T-helper 2 cell treated with Interferon-gamma antibody and Interleukin-4, amounts not matched to agents 5 μg/mL and 100 μg/mL, for 36 hours (primary cell): ENCODE measurements at regions not wholly inside any gene's neighbourhood (a gene's known extent, or its start where the extent isn't known, plus 50 kb on each side); places are given as distances from the start of the nearest gene placed in this dataset.

Experiments used
- DNase-seq: peaks from one replicate; pipeline ENCODE4 v3.0.0; 2021; ENCODE audit warnings: low spot score
- H3K27ac Mint-ChIP-seq: one replicate; pipeline ENCODE4 v1.8.0; 2021; ENCODE audit warnings: mild to moderate bottlenecking, mixed read lengths
- H3K27me3 Mint-ChIP-seq: one replicate; pipeline ENCODE4 v1.8.0; 2021; ENCODE audit warnings: low read depth, mixed read lengths
- H3K36me3 Mint-ChIP-seq: one replicate; pipeline ENCODE4 v1.8.0; 2021; ENCODE audit warnings: low read depth, mixed read lengths
- H3K4me1 Mint-ChIP-seq: one replicate; pipeline ENCODE4 v1.8.0; 2021; ENCODE audit warnings: low read depth, mixed read lengths
- H3K4me3 Mint-ChIP-seq: one replicate; pipeline ENCODE4 v1.8.0; 2022; ENCODE audit warnings: mild to moderate bottlenecking, moderate library complexity, mixed read lengths
- H3K9me3 Mint-ChIP-seq: one replicate; pipeline ENCODE4 v1.8.0; 2021; ENCODE audit warnings: mixed read lengths

DNA sequence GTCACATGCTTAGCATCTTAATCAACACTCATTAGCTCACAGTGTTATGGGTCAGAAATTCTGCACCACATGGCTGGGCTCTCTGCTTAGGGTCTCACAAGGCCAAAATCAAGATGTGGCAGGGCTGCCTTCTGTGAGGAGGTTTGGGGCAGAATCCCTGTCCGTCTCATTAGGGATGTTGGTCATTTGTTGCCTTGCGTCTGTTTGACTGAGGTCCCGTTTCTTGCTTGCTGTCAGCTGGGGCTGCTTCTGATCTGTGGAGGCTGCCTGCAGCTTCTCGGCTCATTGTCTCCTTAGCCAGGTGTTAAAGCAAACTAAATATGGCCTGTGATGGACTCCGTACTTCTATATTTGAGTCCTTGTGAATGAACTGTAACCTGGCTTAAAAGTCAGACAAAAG is 146.5 kb downstream of the NDUFA10 start:
- no peak for DNase-seq
- peaks cover 11% of the 10 kb centered on the region for H3K27me3 Mint-ChIP-seq
- peaks cover 2% of the 10 kb centered on the region for H3K4me1 Mint-ChIP-seq
- no peak overlapping the region for H3K4me3 Mint-ChIP-seq
- no peaks in the 10 kb centered on the region for H3K36me3 Mint-ChIP-seq
- no peaks in the 10 kb centered on the region for H3K9me3 Mint-ChIP-seq
- no peak overlapping the region for H3K27ac Mint-ChIP-seq

GRCh38 chr2:239876948-239877289 is 148.2 kb downstream of the NDUFA10 start:
- H3K27me3 Mint-ChIP-seq: peaks cover 9% of the 10 kb centered on the region

GRCh38 chr2:239876271-239876947 is 148.7 kb downstream of the NDUFA10 start:
- H3K9me3 Mint-ChIP-seq: no peaks in the 10 kb centered on the region
- H3K4me3 Mint-ChIP-seq: no peak overlapping the region
- H3K36me3 Mint-ChIP-seq: no peaks in the 10 kb centered on the region
- H3K27ac Mint-ChIP-seq: no peak overlapping the region
- no peak for DNase-seq
- H3K4me1 Mint-ChIP-seq: no peaks in the 10 kb centered on the region
- H3K27me3 Mint-ChIP-seq: peaks cover 9% of the 10 kb centered on the region

More at GRCh38 chr2:239876948-239877289, 148.2 kb downstream of the NDUFA10 start:
- Mint-ChIP-seq H3K4me1 (no peaks in the 10 kb centered on the region), H3K4me3 (no peak overlapping the region), H3K27ac (no peak overlapping the region), H3K36me3 (no peaks in the 10 kb centered on the region), H3K9me3 (no peaks in the 10 kb centered on the region)
- no peak for DNase-seq

DNA sequence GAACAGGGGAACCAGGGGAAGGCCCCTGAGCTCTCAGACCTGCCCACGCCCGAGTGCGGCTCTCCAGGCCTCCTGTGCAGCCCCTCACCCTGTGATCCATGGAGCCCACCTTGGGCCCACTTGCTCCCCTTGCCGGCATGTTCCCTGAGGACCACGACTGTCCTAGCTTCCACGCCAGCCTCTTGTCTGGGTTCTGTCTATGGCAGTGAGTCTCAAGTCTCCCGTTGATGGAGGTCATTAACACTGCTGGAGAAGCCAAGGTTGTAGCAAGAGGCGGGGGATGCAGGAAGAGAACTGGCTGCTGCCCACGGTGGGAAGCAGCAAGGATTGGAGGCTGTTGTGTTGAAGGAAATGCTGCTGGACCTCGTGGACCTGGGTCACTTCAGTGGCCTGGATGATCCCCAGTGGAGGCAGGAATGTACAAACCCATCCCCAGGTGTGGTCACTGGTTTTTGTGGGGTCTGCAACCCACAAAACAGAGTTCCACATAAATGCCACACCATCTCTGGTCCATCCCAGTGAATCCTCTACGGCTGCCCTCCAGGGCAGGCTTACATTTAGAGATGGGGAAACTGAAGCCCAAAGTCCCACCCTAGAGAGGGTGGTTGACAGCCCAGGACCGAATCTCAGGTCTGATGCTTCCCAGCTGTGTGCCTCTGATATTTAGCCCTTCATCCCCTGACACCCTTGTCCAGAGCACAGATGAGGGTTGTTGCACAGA is 150.3 kb downstream of the NDUFA10 start:
- Mint-ChIP-seq H3K27me3 (peaks cover 4% of the 10 kb centered on the region), H3K9me3 (no peaks in the 10 kb centered on the region), H3K4me1 (no peaks in the 10 kb centered on the region), H3K36me3 (no peaks in the 10 kb centered on the region), H3K27ac (no peak overlapping the region), H3K4me3 (no peak overlapping the region)
- DNase-seq: no peak

DNA sequence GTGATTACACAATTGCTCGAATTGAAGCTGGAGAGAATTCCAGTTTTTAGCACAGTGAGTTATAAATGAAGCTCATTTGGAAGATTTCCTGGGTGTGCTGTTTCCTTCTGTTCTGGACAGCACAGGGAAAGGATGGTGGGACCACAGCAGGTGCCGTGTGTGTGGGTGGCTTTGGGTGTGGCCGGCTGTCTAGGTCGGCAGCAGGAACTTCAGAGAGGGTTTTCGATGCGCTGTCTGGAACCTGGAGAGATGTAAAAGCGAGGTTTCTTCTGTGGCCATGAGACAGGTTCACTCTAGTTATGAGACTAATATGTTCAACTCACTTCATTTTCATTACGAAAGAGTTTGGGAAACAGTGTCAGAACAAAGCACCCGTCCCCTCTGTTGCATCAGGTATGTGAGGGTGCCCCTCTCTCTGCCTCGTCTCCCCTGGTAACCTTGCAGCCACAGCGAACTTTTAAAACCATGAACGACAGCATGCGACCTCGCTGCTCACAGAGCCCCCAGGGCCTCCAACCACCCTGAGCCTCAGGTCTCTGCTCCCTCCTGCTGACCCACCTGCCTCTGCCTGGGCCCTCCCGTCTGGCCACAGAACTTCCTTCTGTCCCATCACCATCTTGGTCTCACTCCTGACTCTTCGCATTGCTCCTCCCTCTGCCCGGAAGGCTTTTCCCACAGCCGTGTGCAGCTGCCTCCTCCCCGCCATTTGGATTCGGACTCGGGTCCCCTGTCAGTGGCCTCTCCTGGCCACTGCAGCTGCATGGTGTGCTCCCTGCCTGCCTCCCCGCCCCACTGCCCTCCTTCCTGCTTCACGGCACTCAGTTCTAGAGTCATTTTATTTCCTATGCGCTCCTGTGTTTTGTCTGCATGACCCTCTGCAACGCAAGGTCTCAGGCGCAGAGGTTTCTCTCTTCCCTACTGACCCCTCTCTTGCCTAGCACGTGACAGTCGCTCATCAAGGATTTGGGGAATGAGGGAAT is 151.2 kb downstream of the NDUFA10 start:
- H3K9me3 Mint-ChIP-seq: no peaks in the 10 kb centered on the region
- no peaks in the 10 kb centered on the region for H3K36me3 Mint-ChIP-seq
- no peak for DNase-seq
- no peaks in the 10 kb centered on the region for H3K27me3 Mint-ChIP-seq
- H3K4me1 Mint-ChIP-seq: no peaks in the 10 kb centered on the region
- H3K4me3 Mint-ChIP-seq: no peak overlapping the region
- no peak overlapping the region for H3K27ac Mint-ChIP-seq

GRCh38 chr2:239871481-239872435 is 153.4 kb downstream of the NDUFA10 start:
- H3K27ac Mint-ChIP-seq: no peak overlapping the region
- no peak for DNase-seq
- H3K4me3 Mint-ChIP-seq: no peak overlapping the region
- H3K4me1 Mint-ChIP-seq: no peaks in the 10 kb centered on the region
- H3K36me3 Mint-ChIP-seq: no peaks in the 10 kb centered on the region
- H3K27me3 Mint-ChIP-seq: no peaks in the 10 kb centered on the region
- H3K9me3 Mint-ChIP-seq: no peaks in the 10 kb centered on the region

DNA sequence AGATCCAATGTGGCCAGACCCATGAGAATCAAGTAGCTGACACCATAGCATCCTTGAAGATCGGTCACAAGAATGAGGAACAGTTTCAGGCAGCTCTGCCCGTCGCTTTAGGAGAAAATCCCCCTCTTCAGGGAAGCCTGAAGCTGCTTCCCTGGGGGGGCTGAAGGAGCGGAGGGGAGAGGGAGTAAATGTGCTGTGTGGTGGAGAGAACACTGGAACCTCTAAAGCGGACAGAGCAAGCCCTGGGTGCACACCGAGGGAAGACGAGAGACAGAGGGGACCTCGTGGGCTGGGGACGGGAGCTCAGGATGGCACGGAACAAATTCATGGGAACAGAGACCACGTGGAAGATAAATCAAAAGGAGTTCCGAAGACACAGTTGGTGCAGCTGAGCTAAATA is 154.3 kb downstream of the NDUFA10 start:
- no peak overlapping the region for H3K4me3 Mint-ChIP-seq
- H3K27me3 Mint-ChIP-seq: no peaks in the 10 kb centered on the region
- no peaks in the 10 kb centered on the region for H3K9me3 Mint-ChIP-seq
- no peaks in the 10 kb centered on the region for H3K36me3 Mint-ChIP-seq
- no peaks in the 10 kb centered on the region for H3K4me1 Mint-ChIP-seq
- H3K27ac Mint-ChIP-seq: no peak overlapping the region
- DNase-seq: no peak

GRCh38 chr2:239870276-239870675 is 154.9 kb downstream of the NDUFA10 start:
- no peak for DNase-seq
- H3K36me3 Mint-ChIP-seq: no peaks in the 10 kb centered on the region
- no peaks in the 10 kb centered on the region for H3K4me1 Mint-ChIP-seq
- no peaks in the 10 kb centered on the region for H3K27me3 Mint-ChIP-seq
- no peak overlapping the region for H3K4me3 Mint-ChIP-seq
- no peak overlapping the region for H3K27ac Mint-ChIP-seq
- no peaks in the 10 kb centered on the region for H3K9me3 Mint-ChIP-seq

- Mint-ChIP-seq H3K4me1 (no peaks in the 10 kb centered on the region), H3K27me3 (no peaks in the 10 kb centered on the region), H3K36me3 (no peaks in the 10 kb centered on the region), H3K4me3 (no peak overlapping the region), H3K27ac (no peak overlapping the region), H3K9me3 (no peaks in the 10 kb centered on the region)
- DNase-seq: no peak
These were observed 155.6 kb downstream of the NDUFA10 start for GRCh38 chr2:239869272-239870155.

GRCh38 chr2:239868556-239869181 is 156.5 kb downstream of the NDUFA10 start:
- DNase-seq: no peak
- Mint-ChIP-seq H3K27ac (no peak overlapping the region), H3K9me3 (no peaks in the 10 kb centered on the region), H3K4me1 (no peaks in the 10 kb centered on the region), H3K27me3 (no peaks in the 10 kb centered on the region), H3K36me3 (no peaks in the 10 kb centered on the region), H3K4me3 (no peak overlapping the region)

DNA sequence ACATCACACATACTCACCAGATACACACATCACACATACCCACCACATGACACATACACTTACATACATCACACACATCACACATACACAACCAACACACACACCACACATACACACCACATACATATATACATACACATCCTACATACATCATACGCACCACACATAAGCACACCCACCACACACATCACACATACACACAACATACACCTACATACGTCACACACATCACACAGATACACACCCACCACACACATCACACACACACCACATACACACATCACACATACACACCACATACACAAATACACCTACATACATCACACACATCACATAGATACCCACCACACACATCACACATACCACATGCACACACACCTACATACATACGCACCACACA is 158.4 kb downstream of the NDUFA10 start:
- Mint-ChIP-seq H3K4me1 (peaks cover 4% of the 10 kb centered on the region), H3K27me3 (peaks cover 2% of the 10 kb centered on the region), H3K4me3 (no peak overlapping the region), H3K36me3 (no peaks in the 10 kb centered on the region), H3K9me3 (no peaks in the 10 kb centered on the region), H3K27ac (no peak overlapping the region)
- DNase-seq: no peak

- H3K4me3 Mint-ChIP-seq: no peak overlapping the region
- no peak for DNase-seq
- no peak overlapping the region for H3K27ac Mint-ChIP-seq
- H3K27me3 Mint-ChIP-seq: peaks cover 5% of the 10 kb centered on the region
- H3K9me3 Mint-ChIP-seq: no peaks in the 10 kb centered on the region
- no peaks in the 10 kb centered on the region for H3K36me3 Mint-ChIP-seq
- H3K4me1 Mint-ChIP-seq: peaks cover 8% of the 10 kb centered on the region
These were observed 158.8 kb downstream of the NDUFA10 start for GRCh38 chr2:239866350-239866749.
